WERI-Rb-1 (cell line): ENCODE measurements at regions not wholly inside any gene's neighbourhood (a gene's known extent, or its start where the extent isn't known, plus 50 kb on each side); places are given as distances from the start of the nearest gene placed in this dataset.
"Not testable (repeated sequence)": the region's sequence is repeated elsewhere in the genome, so short reads cannot be mapped to it uniquely, and the experiment has no call there.

ENCODE experiments used
- DNase-seq: peaks from one replicate; pipeline ENCODE4 v3.0.0-alpha.2; 2020
- H3K27ac ChIP-seq: fragments of 250-450 bp; sonication (Bioruptor Pico); 2 replicates; pipeline ENCODE4 v1.5.1; 2020; ENCODE audit warnings: mild to moderate bottlenecking, moderate library complexity
- H3K27me3 ChIP-seq: fragments of 250-450 bp; sonication (Bioruptor Pico); 2 replicates; pipeline ENCODE4 v1.5.1; 2021; ENCODE audit warnings: mild to moderate bottlenecking, low read depth, moderate library complexity; ENCODE audit not compliant: insufficient read depth, severe bottlenecking
- H3K36me3 ChIP-seq: fragments of 250-450 bp; sonication (Bioruptor Pico); 2 replicates; pipeline ENCODE4 v1.5.1; 2020; ENCODE audit warnings: mild to moderate bottlenecking, moderate library complexity
- H3K4me3 ChIP-seq: 2 replicates; pipeline ENCODE4 v1.5.1; 2011; ENCODE audit warnings: low read depth, mild to moderate bottlenecking, control low read depth, low read length
- H3K9me3 ChIP-seq: fragments of 250-450 bp; sonication (Bioruptor Pico); 2 replicates; pipeline ENCODE4 v1.5.1; 2021; ENCODE audit warnings: mild to moderate bottlenecking, moderate library complexity; ENCODE audit not compliant: severe bottlenecking
- TF ChIP-seq, protein P1 (sequence below): IDR thresholded peaks from 2 replicates; pipeline ENCODE4 v1.5.1; 2011; ENCODE audit warnings: low read depth, mild to moderate bottlenecking, control low read depth, inconsistent platforms, low read length

DNA sequence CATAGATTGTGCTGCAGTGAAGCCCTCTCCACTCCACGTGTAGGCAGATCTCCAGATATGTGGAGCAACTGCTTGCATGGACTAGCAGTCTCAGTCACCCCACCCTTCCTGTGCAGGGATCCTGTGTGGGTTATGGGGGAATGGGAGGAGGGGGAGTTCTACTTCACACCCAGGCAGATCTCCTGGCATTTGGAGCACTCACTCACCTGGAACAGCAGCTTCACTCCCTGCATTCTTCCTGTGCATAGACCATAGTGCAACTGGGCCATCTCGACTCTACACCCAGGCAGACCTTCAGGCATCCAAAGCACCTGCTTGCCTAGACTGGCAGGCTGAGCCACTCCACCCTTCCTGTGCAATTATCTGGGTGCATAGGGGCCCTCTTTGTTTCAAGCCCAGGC is 96.0 kb upstream of the PCED1B start:
- no peak for DNase-seq
- Histone ChIP-seq H3K9me3 (peaks cover 2% of the 10 kb centered on the region), H3K36me3 (no peaks in the 10 kb centered on the region), H3K27ac (no peak overlapping the region), H3K27me3 (no peaks in the 10 kb centered on the region), H3K4me3 (no peak overlapping the region)
- TF ChIP-seq, protein P1, sequence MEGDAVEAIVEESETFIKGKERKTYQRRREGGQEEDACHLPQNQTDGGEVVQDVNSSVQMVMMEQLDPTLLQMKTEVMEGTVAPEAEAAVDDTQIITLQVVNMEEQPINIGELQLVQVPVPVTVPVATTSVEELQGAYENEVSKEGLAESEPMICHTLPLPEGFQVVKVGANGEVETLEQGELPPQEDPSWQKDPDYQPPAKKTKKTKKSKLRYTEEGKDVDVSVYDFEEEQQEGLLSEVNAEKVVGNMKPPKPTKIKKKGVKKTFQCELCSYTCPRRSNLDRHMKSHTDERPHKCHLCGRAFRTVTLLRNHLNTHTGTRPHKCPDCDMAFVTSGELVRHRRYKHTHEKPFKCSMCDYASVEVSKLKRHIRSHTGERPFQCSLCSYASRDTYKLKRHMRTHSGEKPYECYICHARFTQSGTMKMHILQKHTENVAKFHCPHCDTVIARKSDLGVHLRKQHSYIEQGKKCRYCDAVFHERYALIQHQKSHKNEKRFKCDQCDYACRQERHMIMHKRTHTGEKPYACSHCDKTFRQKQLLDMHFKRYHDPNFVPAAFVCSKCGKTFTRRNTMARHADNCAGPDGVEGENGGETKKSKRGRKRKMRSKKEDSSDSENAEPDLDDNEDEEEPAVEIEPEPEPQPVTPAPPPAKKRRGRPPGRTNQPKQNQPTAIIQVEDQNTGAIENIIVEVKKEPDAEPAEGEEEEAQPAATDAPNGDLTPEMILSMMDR: no peak

DNA sequence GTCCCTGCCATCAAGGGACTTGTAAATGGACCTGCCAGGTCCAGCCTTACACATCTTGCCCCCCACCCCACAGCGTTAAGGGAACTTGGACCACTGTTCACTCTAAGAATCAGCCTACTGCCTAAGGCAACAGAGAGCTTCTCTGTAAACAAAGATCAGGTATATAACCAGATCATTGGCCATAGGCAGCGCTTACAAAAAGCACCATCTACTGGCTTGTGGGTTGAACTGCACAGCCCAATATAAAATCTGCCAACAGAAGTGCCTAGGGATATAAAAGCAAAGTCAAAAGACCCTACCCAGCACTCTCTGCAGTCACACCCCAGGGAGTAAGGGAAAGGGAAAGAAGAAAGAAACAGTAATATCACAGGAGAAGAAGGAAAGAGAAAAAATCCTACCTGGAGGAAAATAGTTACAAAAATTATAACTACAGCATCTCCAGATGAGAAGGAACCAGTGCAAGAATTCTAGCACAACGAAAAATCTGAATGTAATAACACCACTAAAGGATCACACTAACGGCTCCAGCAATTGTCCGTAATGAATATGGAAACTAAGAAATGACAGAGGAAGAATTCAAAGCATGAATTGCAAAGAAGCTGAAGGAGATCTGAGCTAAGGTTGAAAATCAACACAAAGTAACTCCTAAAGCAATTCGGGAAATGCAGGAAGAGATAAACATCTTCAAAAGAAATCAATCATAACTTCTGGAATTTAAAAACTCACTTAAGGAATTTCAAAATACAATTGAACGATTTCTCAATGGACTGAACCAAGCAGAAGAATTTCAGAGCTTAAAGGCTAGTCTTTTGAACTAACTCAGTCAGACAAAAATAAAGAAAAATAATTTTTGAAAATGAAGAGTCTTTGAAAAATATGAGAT is 95.2 kb upstream of the PCED1B start:
- no peaks in the 10 kb centered on the region for H3K36me3 ChIP-seq
- no peaks in the 10 kb centered on the region for H3K27me3 ChIP-seq
- TF ChIP-seq, protein P1: peak; percentile 70
- H3K27ac ChIP-seq: no peak overlapping the region
- peak; percentile 33 for DNase-seq
- peaks cover 2% of the 10 kb centered on the region for H3K9me3 ChIP-seq
- no peak overlapping the region for H3K4me3 ChIP-seq

DNA sequence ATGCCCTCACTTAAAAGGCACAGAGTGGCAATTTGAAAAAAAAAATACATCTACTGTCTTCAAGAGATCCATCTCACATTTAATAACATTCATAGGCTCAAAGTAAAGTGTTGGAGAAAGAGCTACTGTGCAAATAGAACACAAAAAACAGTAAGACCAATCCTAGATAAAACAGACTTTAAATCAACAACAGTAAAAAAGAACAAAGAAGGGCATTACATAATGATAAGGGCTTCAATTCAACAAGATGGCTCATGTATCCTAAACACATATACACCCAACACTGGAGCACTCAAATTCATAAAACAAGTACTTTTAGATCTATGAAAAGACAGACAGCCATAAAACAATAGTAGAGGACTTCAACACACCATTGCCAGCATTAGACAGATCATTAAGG is 93.6 kb upstream of the PCED1B start:
- Histone ChIP-seq H3K9me3 (peaks cover 2% of the 10 kb centered on the region), H3K27ac (no peak overlapping the region), H3K27me3 (no peaks in the 10 kb centered on the region), H3K4me3 (no peak overlapping the region), H3K36me3 (no peaks in the 10 kb centered on the region)
- no peak for DNase-seq
- TF ChIP-seq, protein P1: no peak

DNA sequence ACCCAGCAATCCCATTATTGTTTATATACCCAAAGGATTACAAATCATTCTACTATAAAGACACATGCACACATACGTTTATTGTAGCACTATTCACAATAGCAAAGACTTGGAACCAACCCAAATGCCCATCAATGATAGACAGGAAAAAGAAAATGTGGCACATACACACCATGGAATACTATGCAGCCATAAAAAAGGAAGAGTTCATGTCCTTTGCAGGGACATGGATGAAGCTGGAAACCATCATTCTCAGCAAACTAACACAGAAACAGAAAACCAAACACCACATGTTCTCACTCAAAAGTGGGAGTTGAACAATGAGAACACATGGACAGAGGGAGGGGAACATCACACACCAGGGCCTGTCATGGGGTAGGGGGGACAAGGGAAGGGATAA is 91.3 kb upstream of the PCED1B start:
- not testable (repeated sequence) for H3K27ac ChIP-seq, H3K27me3 ChIP-seq, DNase-seq, H3K9me3 ChIP-seq, H3K36me3 ChIP-seq, H3K4me3 ChIP-seq

DNA sequence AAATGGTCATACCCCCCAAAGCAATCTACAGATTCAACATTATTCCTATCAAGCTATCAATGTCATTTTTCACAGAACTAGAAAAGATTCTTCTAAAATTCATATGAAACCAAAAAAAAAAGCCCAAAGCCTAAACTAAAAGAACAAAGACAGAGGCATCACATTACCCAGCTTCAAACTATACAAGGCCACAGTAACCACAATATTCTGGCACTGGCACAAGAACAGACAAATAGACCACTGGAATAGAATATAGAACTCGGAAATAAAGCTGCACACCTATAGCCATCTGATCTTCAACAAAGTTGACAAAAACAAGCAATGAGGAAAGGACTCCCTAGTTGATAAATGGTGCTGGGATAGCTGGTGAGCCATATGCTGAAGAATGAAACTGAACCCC is 89.2 kb upstream of the PCED1B start:
- no peak overlapping the region for H3K4me3 ChIP-seq
- no peaks in the 10 kb centered on the region for H3K36me3 ChIP-seq
- H3K9me3 ChIP-seq: peaks cover 7% of the 10 kb centered on the region
- H3K27me3 ChIP-seq: no peaks in the 10 kb centered on the region
- no peak for DNase-seq
- TF ChIP-seq, protein P1: no peak
- H3K27ac ChIP-seq: no peak overlapping the region

DNA sequence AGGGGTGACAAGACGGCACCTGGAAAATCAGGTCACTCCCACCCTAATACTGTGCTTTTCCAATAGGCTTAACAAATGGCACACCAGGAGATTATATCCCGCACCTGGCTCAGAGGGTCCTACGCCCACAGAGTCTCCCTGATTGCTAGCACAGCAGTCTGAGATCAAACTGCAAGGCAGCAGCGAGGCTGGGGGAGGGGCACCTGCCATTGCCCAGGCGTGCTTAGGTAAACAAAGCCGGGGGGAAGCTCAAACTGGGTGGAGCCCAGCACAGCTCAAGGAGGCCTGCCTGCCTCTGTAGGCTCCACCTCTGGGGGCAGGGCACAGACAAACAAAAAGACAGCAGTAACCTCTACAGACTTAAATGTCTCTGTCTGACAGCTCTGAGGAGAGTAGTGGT is 87.4 kb upstream of the PCED1B start:
- not testable (repeated sequence) for H3K27ac ChIP-seq, H3K36me3 ChIP-seq, H3K27me3 ChIP-seq, H3K9me3 ChIP-seq, DNase-seq, H3K4me3 ChIP-seq
